IMR-90 (cell line): ENCODE measurements at regions not wholly inside any gene's neighbourhood (a gene's known extent, or its start where the extent isn't known, plus 50 kb on each side); places are given as distances from the start of the nearest gene placed in this dataset.

Source experiments
- ATAC-seq: fragments of 200-7000 bp; cut with Tn5 transposase; 2 replicates; pipeline ENCODE4 v1.9.1; 2020; ENCODE audit warnings: low read depth, mild to moderate bottlenecking, moderate library complexity
- BruUV-seq: library from RNA; stranded (reverse); fragments of 400-500 nt; replicated peaks from 2 replicates; lab custom pipeline; 2021; lab: Mats Ljungman, UMichigan
- CTCF ChIA-PET: fragments of 300-600 bp; formaldehyde crosslinking; extraction: SDS; loops from one replicate; lab custom pipeline; 2021; ENCODE audit warnings: antibody characterized with exemption; lab: Yijun Ruan, JAX
- POLR2A ChIA-PET: fragments of 300-600 bp; sonication (Branson Sonifier 250); formaldehyde crosslinking; loops from one replicate; lab custom pipeline; 2022; ENCODE audit warnings: antibody characterized with exemption; ENCODE audit not compliant: unreplicated experiment; lab: Charles Lee
- DNase-seq: peaks from one replicate; pipeline ENCODE4 v3.0.0; 2013
- H2AFZ ChIP-seq: replicated peaks from 2 replicates; pipeline ENCODE3; 2013; ENCODE audit warnings: low read length, mild to moderate bottlenecking; ENCODE audit not compliant: poor library complexity
- H2AK5ac ChIP-seq: 2 replicates; pipeline ENCODE4 v1.6.1; 2013; ENCODE audit warnings: low read depth, low read length, inconsistent platforms
- H2AK9ac ChIP-seq: replicated peaks from 2 replicates; pipeline ENCODE3; 2013; ENCODE audit warnings: mild to moderate bottlenecking, low read depth, low read length, moderate library complexity; ENCODE audit not compliant: poor library complexity
- H2BK120ac ChIP-seq: 2 replicates; pipeline ENCODE4 v1.6.1; 2013; ENCODE audit warnings: low read depth, low read length, inconsistent platforms
- H2BK15ac ChIP-seq: 3 replicates; pipeline ENCODE4 v1.6.1; 2013; ENCODE audit warnings: low read depth, low read length, inconsistent platforms
- H2BK20ac ChIP-seq: 2 replicates; pipeline ENCODE4 v1.6.1; 2013; ENCODE audit warnings: low read depth, mild to moderate bottlenecking, inconsistent platforms, low read length, moderate library complexity
- H2BK5ac ChIP-seq: 2 replicates; pipeline ENCODE4 v1.6.1; 2013; ENCODE audit warnings: mild to moderate bottlenecking, low read depth, low read length, inconsistent platforms; ENCODE audit not compliant: poor library complexity, severe bottlenecking
- H3K14ac ChIP-seq: replicated peaks from 2 replicates; pipeline ENCODE4 v1.6.1; 2013; ENCODE audit warnings: low read depth, low read length, inconsistent platforms
- H3K18ac ChIP-seq: 2 replicates; pipeline ENCODE4 v1.6.1; 2013; ENCODE audit warnings: low read depth, low read length, control low read depth
- H3K23ac ChIP-seq: 2 replicates; pipeline ENCODE4 v1.6.1; 2013; ENCODE audit warnings: low read depth, low read length, inconsistent platforms
- H3K27ac ChIP-seq: 2 replicates; pipeline ENCODE4 v1.5.1; 2013; ENCODE audit warnings: mild to moderate bottlenecking, control low read depth, low read length; ENCODE audit not compliant: insufficient read depth
- H3K27me3 ChIP-seq: 2 replicates; pipeline ENCODE4 v1.6.1; 2013; ENCODE audit warnings: low read length; ENCODE audit not compliant: control insufficient read depth, insufficient read depth
- H3K36me3 ChIP-seq: 2 replicates; pipeline ENCODE4 v1.6.1; 2013; ENCODE audit warnings: low read length, mixed read lengths; ENCODE audit not compliant: control insufficient read depth, insufficient read depth
- H3K4ac ChIP-seq: 2 replicates; pipeline ENCODE4 v1.6.1; 2013; ENCODE audit warnings: low read depth, low read length, inconsistent platforms
- H3K4me1 ChIP-seq: 2 replicates; pipeline ENCODE4 v1.6.1; 2013; ENCODE audit warnings: low read length, mixed read lengths; ENCODE audit not compliant: control insufficient read depth, insufficient read depth
- H3K4me2 ChIP-seq: 2 replicates; pipeline ENCODE4 v1.6.1; 2013; ENCODE audit warnings: low read depth, mild to moderate bottlenecking, control low read depth, low read length, moderate library complexity
- H3K4me3 ChIP-seq: 2 replicates; pipeline ENCODE4 v1.5.1; 2013; ENCODE audit warnings: low read depth, mild to moderate bottlenecking, control low read depth, low read length, moderate library complexity; ENCODE audit not compliant: insufficient read depth
- H3K56ac ChIP-seq: 2 replicates; pipeline ENCODE4 v1.6.1; 2013; ENCODE audit warnings: low read length, inconsistent platforms; ENCODE audit not compliant: insufficient read depth; ENCODE audit errors: extremely low read depth
- H3K79me1 ChIP-seq, 2 experiments: 2 replicates each; pipeline ENCODE4 v1.6.1; 2013; ENCODE audit warnings: low read length in 2 of 2, inconsistent platforms in 1 of 2, low read depth in 1 of 2
- H3K9ac ChIP-seq: 2 replicates; pipeline ENCODE4 v1.6.1; 2013; ENCODE audit warnings: low read depth, low read length, control low read depth
- H3K9me1 ChIP-seq: 2 replicates; pipeline ENCODE4 v1.6.1; 2013; ENCODE audit warnings: low read length, inconsistent platforms; ENCODE audit not compliant: insufficient read depth
- H3K9me3 ChIP-seq: 2 replicates; pipeline ENCODE4 v1.6.1; 2013; ENCODE audit warnings: low read length; ENCODE audit not compliant: control insufficient read depth, insufficient read depth
- H4K20me1 ChIP-seq: 2 replicates; pipeline ENCODE4 v1.6.1; 2013; ENCODE audit warnings: low read length, inconsistent platforms; ENCODE audit not compliant: insufficient read depth
- H4K5ac ChIP-seq: 2 replicates; pipeline ENCODE4 v1.6.1; 2013; ENCODE audit warnings: mild to moderate bottlenecking, low read depth, low read length, control low read depth
- H4K8ac ChIP-seq, 2 experiments: 2 replicates each; pipeline ENCODE4 v1.6.1; 2013; ENCODE audit warnings: low read depth in 2 of 2, low read length in 2 of 2, control low read depth in 1 of 2, inconsistent platforms in 1 of 2
- H4K91ac ChIP-seq: 2 replicates; pipeline ENCODE4 v1.6.1; 2013; ENCODE audit warnings: low read depth, low read length, inconsistent platforms; ENCODE audit not compliant: insufficient read depth
- CHD1 ChIP-seq: IDR thresholded peaks from 2 replicates; pipeline ENCODE4 v1.6.1; 2012; ENCODE audit warnings: low read depth, low read length, improper control_type of control experiment
- POLR2A ChIP-seq: IDR thresholded peaks from 2 replicates; pipeline ENCODE4 v1.6.1; 2012; ENCODE audit warnings: mild to moderate bottlenecking, low read depth, low read length
- RCOR1 ChIP-seq: IDR thresholded peaks from 2 replicates; pipeline ENCODE4 v1.6.1; 2012; ENCODE audit warnings: mild to moderate bottlenecking, low read length, improper control_type of control experiment; ENCODE audit not compliant: insufficient replicate concordance
- USF2 ChIP-seq: fragments of 150-350 bp; IDR thresholded peaks from 2 replicates; pipeline ENCODE4 v1.6.1; 2017; ENCODE audit warnings: mild to moderate bottlenecking, antibody characterized with exemption, low read length, low read depth
- WGBS, 2 experiments: methylation state at CpG; one replicate each; pipeline versions ENCODE4 v1.1.5 to v1.1.7; 2013; ENCODE audit warnings: missing lambda C conversion rate in 2 of 2; ENCODE audit not compliant: insufficient read length in 1 of 2; ENCODE audit errors: extremely low coverage in 2 of 2; 5-methylcytosine and 5-hydroxymethylcytosine counted together
- dilution Hi-C: fragments of 300-500 bp; cut with HindIII; formaldehyde crosslinking; loops from one replicate; pipeline ENCODE4 v1.14.3; 2018; ENCODE audit warnings: low sequenced_read_pairs; ENCODE audit not compliant: unreplicated experiment
- in situ Hi-C: fragments of 300-500 bp; cut with MboI; formaldehyde crosslinking; loops from 3 replicates; pipeline ENCODE4 v1.14.3; 2019; ENCODE audit warnings: low sequenced_read_pairs, inconsistent platforms, mixed read lengths
- intact Hi-C: fragments of 100-400 bp; cut with micrococcal nuclease; formaldehyde crosslinking; loops from 2 replicates; pipeline ENCODE4 v1.10.0; 2022

- Histone ChIP-seq H2AFZ (no peak overlapping the region), H2BK20ac (no peak overlapping the region), H4K8ac (no peak overlapping the region), H2AK9ac (no peak overlapping the region), H3K4me3 (no peak overlapping the region), H3K79me1 (no peaks in the 10 kb centered on the region), H2BK15ac (no peak overlapping the region), H3K14ac (no peak overlapping the region), H3K27me3 (no peaks in the 10 kb centered on the region), H3K9me1 (no peaks in the 10 kb centered on the region), H3K18ac (no peak overlapping the region), H3K56ac (no peak overlapping the region), H4K5ac (no peak overlapping the region), H3K4me1 (no peaks in the 10 kb centered on the region), H3K36me3 (no peaks in the 10 kb centered on the region), H3K4ac (no peak overlapping the region), H3K23ac (no peak overlapping the region), H4K91ac (no peak overlapping the region), H3K9ac (no peak overlapping the region), H4K20me1 (no peaks in the 10 kb centered on the region), H3K9me3 (peaks cover 11% of the 10 kb centered on the region), H2AK5ac (no peak overlapping the region), H2BK5ac (no peak overlapping the region), H3K4me2 (no peak overlapping the region), H3K27ac (no peak overlapping the region), H2BK120ac (no peak overlapping the region)
- dilution Hi-C loops = no loop called here
- BruUV-seq = no TSS peak
- DNase-seq (no peak), ATAC-seq (no peak)
- WGBS, 2 experiments = no CpG with 5 or more reads among the region's 2 CpGs
- POLR2A ChIA-PET = no interaction called here
- intact Hi-C loops = no loop called here
- no peak for TF ChIP-seq RCOR1
- no peak for TF ChIP-seq USF2
- no peak for TF ChIP-seq POLR2A
- TF ChIP-seq CHD1 = no peak
- CTCF ChIA-PET = interaction anchor here (0.6 kb wide), 2 partner anchors 667 to 1103 kb away, joined by 3 to 4 read pairs; no protein-coding TSS in a partner anchor
- in situ Hi-C loops = no loop called here
These were observed 504.9 kb downstream of the DOK5 start for GRCh38 chr20:54980103-54980960.
